GM18861 (cell line): ENCODE measurements at regions not wholly inside any gene's neighbourhood (a gene's known extent, or its start where the extent isn't known, plus 50 kb on each side); places are given as distances from the start of the nearest gene placed in this dataset.
"Not testable (repeated sequence)": the region's sequence is repeated elsewhere in the genome, so short reads cannot be mapped to it uniquely, and the experiment has no call there.

Experiments used
- ATAC-seq: cut with Tn5 transposase; IDR thresholded peaks from one replicate; pipeline ENCODE4 v1.9.1; 2021; ENCODE audit not compliant: unreplicated experiment

- ATAC-seq: no peak
Measured at GRCh38 chr3:153640689-153641665, 479.0 kb downstream of the RAP2B start.

- ATAC-seq: not testable (repeated sequence)
Measured at GRCh38 chr3:153642576-153642975, 478.6 kb upstream of the ARHGEF26 start.

GRCh38 chr3:153643471-153643870, 477.7 kb upstream of the ARHGEF26 start:
- not testable (repeated sequence) for ATAC-seq

- ATAC-seq: no peak
Measured at GRCh38 chr3:153649286-153649839, 471.8 kb upstream of the ARHGEF26 start.

GRCh38 chr3:153652076-153652475, 469.1 kb upstream of the ARHGEF26 start:
- no peak for ATAC-seq

GRCh38 chr3:153657046-153657445, 464.1 kb upstream of the ARHGEF26 start:
- ATAC-seq: no peak

- no peak for ATAC-seq
Measured at GRCh38 chr3:153657461-153657860, 463.7 kb upstream of the ARHGEF26 start.

- ATAC-seq: no peak
Measured at GRCh38 chr3:153658136-153658535, 463.1 kb upstream of the ARHGEF26 start.

GRCh38 chr3:153666991-153667740, 454.0 kb upstream of the ARHGEF26 start:
- ATAC-seq: no peak

- no peak for ATAC-seq
Measured at GRCh38 chr3:153669527-153669926, 451.7 kb upstream of the ARHGEF26 start.

GRCh38 chr3:153670577-153670976, 450.6 kb upstream of the ARHGEF26 start:
- ATAC-seq: no peak

GRCh38 chr3:153673853-153674252, 447.3 kb upstream of the ARHGEF26 start:
- ATAC-seq: no peak

GRCh38 chr3:153679714-153680113, 441.5 kb upstream of the ARHGEF26 start:
- ATAC-seq: peak; percentile 61

- no peak for ATAC-seq
Measured at GRCh38 chr3:153680526-153680925, 440.7 kb upstream of the ARHGEF26 start.

GRCh38 chr3:153681057-153681456, 440.1 kb upstream of the ARHGEF26 start:
- no peak for ATAC-seq

GRCh38 chr3:153688301-153689120, 432.7 kb upstream of the ARHGEF26 start:
- ATAC-seq: no peak

GRCh38 chr3:153693207-153693606, 428.0 kb upstream of the ARHGEF26 start:
- no peak for ATAC-seq

- ATAC-seq: no peak
Measured at GRCh38 chr3:153702106-153702505, 419.1 kb upstream of the ARHGEF26 start.

- ATAC-seq: no peak
Measured at GRCh38 chr3:153704115-153704514, 417.1 kb upstream of the ARHGEF26 start.

GRCh38 chr3:153706706-153707105, 414.5 kb upstream of the ARHGEF26 start:
- ATAC-seq: no peak

GRCh38 chr3:153714016-153714415, 407.2 kb upstream of the ARHGEF26 start:
- no peak for ATAC-seq
